ENCODE measurements at regions not wholly inside any gene's neighbourhood (a gene's known extent, or its start where the extent isn't known, plus 50 kb on each side); places are given as distances from the start of the nearest gene placed in this dataset.

- TF ChIP-seq CTCF (conservative IDR thresholded peaks at IDR 0.05; ENCODE audit: low read length) (no peak), EZH2phosphoT487 (IDR thresholded peaks at IDR 0.05; ENCODE audit: borderline replicate concordance, low read depth, low read length) (no peak)
These were observed 286.4 kb upstream of the SP4 start for GRCh38 chr7:21141476-21141875.

Measured in OCI-LY7 (cell line).